Lung (tissue), 11 donors: ENCODE measurements at regions not wholly inside any gene's neighbourhood (a gene's known extent, or its start where the extent isn't known, plus 50 kb on each side); places are given as distances from the start of the nearest gene placed in this dataset.

Experiments
- ATAC-seq: fragments of 200-7000 bp; cut with Tn5 transposase; one replicate; pipeline ENCODE4 v1.9.1; 2020; ENCODE audit warnings: moderate number of reproducible peaks; ENCODE audit not compliant: insufficient read depth, low FRiP score
- DNase-seq, 3 donors: peaks; one replicate each; pipeline ENCODE4 v3.0.0-alpha.2; 2013 to 2017
- H3K27ac ChIP-seq, 2 donors: one replicate each; pipeline ENCODE4 v1.5.1; 2013; ENCODE audit warnings: mild to moderate bottlenecking in 2 of 2, moderate library complexity in 2 of 2, control low read depth in 1 of 2, inconsistent platforms in 1 of 2, low read depth in 1 of 2, low read length in 1 of 2
- H3K27me3 ChIP-seq, 3 donors: one replicate each; pipeline ENCODE4 v1.5.1; 2013; ENCODE audit warnings: low read length in 2 of 3; ENCODE audit not compliant: control insufficient read depth in 3 of 3, insufficient read depth in 3 of 3
- H3K36me3 ChIP-seq, 4 donors: one replicate each; pipeline ENCODE4 v1.5.1; 2013; ENCODE audit warnings: low read length in 4 of 4, mild to moderate bottlenecking in 1 of 4, moderate library complexity in 1 of 4; ENCODE audit not compliant: control insufficient read depth in 4 of 4, insufficient read depth in 4 of 4
- H3K4me1 ChIP-seq, 5 donors: one replicate each; pipeline ENCODE4 v1.5.1; 2013; ENCODE audit warnings: low read length in 5 of 5, mild to moderate bottlenecking in 2 of 5, moderate library complexity in 1 of 5; ENCODE audit not compliant: control insufficient read depth in 5 of 5, insufficient read depth in 5 of 5
- H3K4me3 ChIP-seq: one replicate; pipeline ENCODE4 v1.5.1; 2013; ENCODE audit warnings: mild to moderate bottlenecking, control low read depth, moderate library complexity
- H3K9ac ChIP-seq, 2 donors: one replicate each; pipeline ENCODE4 v1.5.1; 2013; ENCODE audit warnings: low read length in 2 of 2, control low read depth in 1 of 2; ENCODE audit not compliant: insufficient read depth in 1 of 2
- H3K9me3 ChIP-seq, 4 donors: one replicate each; pipeline ENCODE4 v1.5.1; 2013; ENCODE audit warnings: low read length in 3 of 4, mild to moderate bottlenecking in 1 of 4, moderate library complexity in 1 of 4; ENCODE audit not compliant: control insufficient read depth in 4 of 4, insufficient read depth in 3 of 4
- CTCF ChIP-seq: IDR thresholded peaks from 2 replicates; pipeline ENCODE4 v1.5.1; 2012; ENCODE audit warnings: mild to moderate bottlenecking; ENCODE audit errors: control extremely low read depth, extremely low read depth
- WGBS, 2 donors: extraction: QIAGEN DNeasy Blood & Tissue Kit; methylation state at CpG; one replicate each; pipeline ENCODE4 v1.1.7; 2013; 5-methylcytosine and 5-hydroxymethylcytosine counted together
- donor health status: control.
- donor health status: control.
- donor health status: Bipolar disorder and iron deficiency.
- donor health status: healthy.
- donor health status: DM: yes; HTN: yes; CAD: no.

GRCh38 chr5:56310711-56311204 lies 77.6 kb upstream of the ANKRD55 start:
- Histone ChIP-seq H3K9me3 (peaks cover 0 to 8% (median 0%) of the 10 kb centered on the region in 4 donors), H3K27me3 (no peaks in the 10 kb centered on the region), H3K9ac (no peak overlapping the region), H3K4me3 (no peak overlapping the region), H3K36me3 (no peaks in the 10 kb centered on the region), H3K27ac (no peak overlapping the region), H3K4me1 (peaks cover 0 to 44% (median 15%) of the 10 kb centered on the region in 5 donors)
- 59 to 74% methylated on average over 7 of the region's 7 CpGs for WGBS, 2 donors
- ATAC-seq (peak; percentile 34), DNase-seq (peak; percentile 39 to 90 (median 78))
- TF ChIP-seq CTCF: no peak

DNA sequence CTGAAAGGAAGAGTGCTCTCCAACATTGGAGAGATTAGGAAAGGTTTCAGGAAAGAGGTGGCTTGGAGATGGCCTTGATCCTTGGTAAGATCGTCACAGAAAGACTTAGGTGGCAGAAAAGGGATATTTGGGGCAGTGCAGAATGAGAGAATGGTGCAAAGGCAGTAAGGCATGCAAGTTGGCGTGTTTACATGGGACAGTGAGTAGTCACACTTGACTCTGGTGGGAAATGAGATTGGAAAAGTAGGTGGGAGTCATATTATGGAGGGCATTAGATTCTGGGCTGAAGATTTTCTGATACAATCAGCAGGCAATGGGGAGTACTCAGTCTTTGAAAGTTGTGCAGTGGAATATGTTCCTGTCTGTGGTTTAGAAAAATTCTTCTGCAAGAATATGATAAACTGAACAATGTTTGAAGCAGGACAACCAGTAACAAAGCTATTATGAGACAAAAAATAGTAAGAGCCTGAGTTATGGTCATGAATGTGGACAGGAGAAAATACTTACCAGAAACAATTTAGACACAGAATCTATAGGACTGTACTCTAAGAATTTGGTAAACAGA lies 76.2 kb upstream of the ANKRD55 start:
- H3K27me3 ChIP-seq: no peaks in the 10 kb centered on the region
- H3K9me3 ChIP-seq: peaks cover 0 to 8% (median 0%) of the 10 kb centered on the region in 4 donors
- peaks cover 0 to 51% (median 15%) of the 10 kb centered on the region in 5 donors for H3K4me1 ChIP-seq
- WGBS, 2 donors: 86 to 87% methylated on average over 2 of the region's 2 CpGs
- no peak for DNase-seq
- H3K36me3 ChIP-seq: no peaks in the 10 kb centered on the region
- no peak for ATAC-seq
- no peak overlapping the region for H3K4me3 ChIP-seq
- peak overlapping the region in 1 of 2 donors; percentile 14 for H3K27ac ChIP-seq
- TF ChIP-seq CTCF: no peak
- no peak overlapping the region for H3K9ac ChIP-seq

- no peak for ATAC-seq
- Histone ChIP-seq H3K27ac (no peak overlapping the region), H3K4me3 (no peak overlapping the region), H3K9me3 (peaks cover 0 to 8% (median 0%) of the 10 kb centered on the region in 4 donors), H3K4me1 (peaks cover 0 to 49% (median 15%) of the 10 kb centered on the region in 5 donors), H3K36me3 (no peaks in the 10 kb centered on the region), H3K27me3 (no peaks in the 10 kb centered on the region), H3K9ac (no peak overlapping the region)
- no peak for DNase-seq
- no peak for TF ChIP-seq CTCF
- 85 to 91% methylated on average over 1 of the region's 1 CpG for WGBS, 2 donors
These were observed 74.7 kb upstream of the ANKRD55 start for GRCh38 chr5:56307714-56308333.
